ENCODE measurements at regions not wholly inside any gene's neighbourhood (a gene's known extent, or its start where the extent isn't known, plus 50 kb on each side); places are given as distances from the start of the nearest gene placed in this dataset.

- TF ChIP-seq CTCF (IDR thresholded peaks at IDR 0.05), result no peak
- no peak for TF ChIP-seq SIN3A (IDR thresholded peaks at IDR 0.05; ENCODE audit: borderline replicate concordance, insufficient read depth, low read depth, low read length)
Observed at GRCh38 chr5:7040111-7040510, 326.9 kb downstream of the TENT4A start.

All from Panc1 (cell line).